ENCODE measurements at regions not wholly inside any gene's neighbourhood (a gene's known extent, or its start where the extent isn't known, plus 50 kb on each side); places are given as distances from the start of the nearest gene placed in this dataset.

GRCh38 chr6:40037271-40037670, 103.0 kb upstream of the MOCS1 start:
- no peak for DNase-seq (ENCODE audit: low spot score)
- intact Hi-C loops (cut with DNase I) = no loop called here
- Histone ChIP-seq H3K9me3 (no peaks in the 10 kb centered on the region), H3K27me3 (replicated peaks; ENCODE audit: insufficient read depth) (no peaks in the 10 kb centered on the region), H3K4me1 (replicated peaks) (no peaks in the 10 kb centered on the region), H3K4me3 (no peak overlapping the region), H3K27ac (no peak overlapping the region), H3K36me3 (no peaks in the 10 kb centered on the region)
- TF ChIP-seq, protein P1, sequence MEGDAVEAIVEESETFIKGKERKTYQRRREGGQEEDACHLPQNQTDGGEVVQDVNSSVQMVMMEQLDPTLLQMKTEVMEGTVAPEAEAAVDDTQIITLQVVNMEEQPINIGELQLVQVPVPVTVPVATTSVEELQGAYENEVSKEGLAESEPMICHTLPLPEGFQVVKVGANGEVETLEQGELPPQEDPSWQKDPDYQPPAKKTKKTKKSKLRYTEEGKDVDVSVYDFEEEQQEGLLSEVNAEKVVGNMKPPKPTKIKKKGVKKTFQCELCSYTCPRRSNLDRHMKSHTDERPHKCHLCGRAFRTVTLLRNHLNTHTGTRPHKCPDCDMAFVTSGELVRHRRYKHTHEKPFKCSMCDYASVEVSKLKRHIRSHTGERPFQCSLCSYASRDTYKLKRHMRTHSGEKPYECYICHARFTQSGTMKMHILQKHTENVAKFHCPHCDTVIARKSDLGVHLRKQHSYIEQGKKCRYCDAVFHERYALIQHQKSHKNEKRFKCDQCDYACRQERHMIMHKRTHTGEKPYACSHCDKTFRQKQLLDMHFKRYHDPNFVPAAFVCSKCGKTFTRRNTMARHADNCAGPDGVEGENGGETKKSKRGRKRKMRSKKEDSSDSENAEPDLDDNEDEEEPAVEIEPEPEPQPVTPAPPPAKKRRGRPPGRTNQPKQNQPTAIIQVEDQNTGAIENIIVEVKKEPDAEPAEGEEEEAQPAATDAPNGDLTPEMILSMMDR (IDR thresholded peaks at IDR 0.05) = no peak
- TF ChIP-seq POLR2A (IDR thresholded peaks at IDR 0.05) = no peak
- no peak for TF ChIP-seq POLR2AphosphoS5 (IDR thresholded peaks at IDR 0.05)

GRCh38 chr6:40036186-40036585, 101.9 kb upstream of the MOCS1 start:
- H3K36me3 ChIP-seq = no peaks in the 10 kb centered on the region
- H3K27ac ChIP-seq = no peak overlapping the region
- TF ChIP-seq POLR2A (IDR thresholded peaks at IDR 0.05) (no peak), POLR2AphosphoS5 (IDR thresholded peaks at IDR 0.05) (no peak)
- TF ChIP-seq, protein P1 (IDR thresholded peaks at IDR 0.05) = no peak
- H3K27me3 ChIP-seq (replicated peaks; ENCODE audit: insufficient read depth) = no peaks in the 10 kb centered on the region
- no peaks in the 10 kb centered on the region for H3K4me1 ChIP-seq (replicated peaks)
- no peak overlapping the region for H3K4me3 ChIP-seq
- no peak for DNase-seq (ENCODE audit: low spot score)
- H3K9me3 ChIP-seq = no peaks in the 10 kb centered on the region
- intact Hi-C loops (cut with DNase I) = no loop called here
- WGBS = 79% methylated on average over 2 of the region's 2 CpGs

GRCh38 chr6:40028449-40028848, 94.2 kb upstream of the MOCS1 start:
- no peaks in the 10 kb centered on the region for H3K4me1 ChIP-seq (replicated peaks)
- no peak for DNase-seq (ENCODE audit: low spot score)
- WGBS = 90% methylated on average over 1 of the region's 1 CpG
- intact Hi-C loops (cut with DNase I) = no loop called here
- no peaks in the 10 kb centered on the region for H3K36me3 ChIP-seq
- TF ChIP-seq, protein P1 (IDR thresholded peaks at IDR 0.05) = no peak
- no peak for TF ChIP-seq POLR2AphosphoS5 (IDR thresholded peaks at IDR 0.05)
- TF ChIP-seq POLR2A (IDR thresholded peaks at IDR 0.05) = no peak
- no peak overlapping the region for H3K4me3 ChIP-seq
- no peak overlapping the region for H3K27ac ChIP-seq
- no peaks in the 10 kb centered on the region for H3K9me3 ChIP-seq
- H3K27me3 ChIP-seq (replicated peaks; ENCODE audit: insufficient read depth) = no peaks in the 10 kb centered on the region

DNA sequence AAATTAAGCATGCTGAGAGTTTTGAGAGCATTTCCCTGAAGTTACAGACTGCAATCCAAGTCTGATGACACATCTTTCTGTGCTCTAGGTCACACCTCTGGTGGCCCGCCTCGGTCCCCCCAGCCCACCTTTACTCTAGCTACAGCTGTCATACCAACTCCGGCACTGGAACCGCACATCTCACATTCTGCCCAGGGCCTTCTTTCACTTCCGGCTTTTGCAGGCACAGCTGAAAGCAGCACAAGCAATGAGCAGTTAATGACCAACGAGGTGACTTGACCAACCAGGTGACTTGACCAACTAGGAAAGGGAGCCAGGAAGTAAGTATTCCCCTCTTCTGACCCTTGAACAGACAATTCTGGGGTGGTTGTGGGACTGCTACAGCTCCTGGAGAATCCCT, 88.6 kb upstream of the MOCS1 start:
- no peaks in the 10 kb centered on the region for H3K9me3 ChIP-seq
- H3K36me3 ChIP-seq = no peaks in the 10 kb centered on the region
- H3K4me1 ChIP-seq (replicated peaks) = no peaks in the 10 kb centered on the region
- no peak overlapping the region for H3K4me3 ChIP-seq
- 60% methylated on average over 6 of the region's 6 CpGs for WGBS
- no peak for DNase-seq (ENCODE audit: low spot score)
- no peaks in the 10 kb centered on the region for H3K27me3 ChIP-seq (replicated peaks; ENCODE audit: insufficient read depth)
- no peak for TF ChIP-seq POLR2A (IDR thresholded peaks at IDR 0.05)
- no peak for TF ChIP-seq POLR2AphosphoS5 (IDR thresholded peaks at IDR 0.05)
- TF ChIP-seq, protein P1 (IDR thresholded peaks at IDR 0.05) = no peak
- H3K27ac ChIP-seq = no peak overlapping the region
- intact Hi-C loops (cut with DNase I) = no loop called here

DNA sequence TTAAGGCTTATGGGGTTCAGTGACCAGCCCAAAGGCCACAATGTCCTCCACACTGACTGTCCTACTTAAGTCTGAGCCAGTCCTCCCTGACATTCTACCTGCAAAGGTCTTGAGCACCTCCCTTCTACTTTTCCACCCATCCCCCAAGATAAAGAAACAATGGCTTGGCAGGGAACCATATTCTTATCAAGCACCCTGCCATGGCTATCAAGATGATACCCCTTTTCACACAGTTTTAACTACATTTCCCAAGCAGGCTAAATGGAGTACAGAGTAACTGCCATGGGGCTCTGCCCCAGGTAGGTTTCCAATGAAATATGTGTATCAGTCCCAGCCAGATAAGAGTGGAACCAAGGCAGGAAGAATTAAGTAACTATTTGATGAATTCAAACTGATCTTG, 85.9 kb upstream of the MOCS1 start:
- no peak for DNase-seq (ENCODE audit: low spot score)
- no peaks in the 10 kb centered on the region for H3K9me3 ChIP-seq
- intact Hi-C loops (cut with DNase I) = no loop called here
- H3K27ac ChIP-seq = no peak overlapping the region
- H3K36me3 ChIP-seq = no peaks in the 10 kb centered on the region
- TF ChIP-seq POLR2AphosphoS5 (IDR thresholded peaks at IDR 0.05) = no peak
- TF ChIP-seq, protein P1 (IDR thresholded peaks at IDR 0.05) = no peak
- no peak for TF ChIP-seq POLR2A (IDR thresholded peaks at IDR 0.05)
- H3K4me1 ChIP-seq (replicated peaks) = no peaks in the 10 kb centered on the region
- no peak overlapping the region for H3K4me3 ChIP-seq
- no peaks in the 10 kb centered on the region for H3K27me3 ChIP-seq (replicated peaks; ENCODE audit: insufficient read depth)
